ENCODE measurements at regions not wholly inside any gene's neighbourhood (a gene's known extent, or its start where the extent isn't known, plus 50 kb on each side); places are given as distances from the start of the nearest gene placed in this dataset.

DNA sequence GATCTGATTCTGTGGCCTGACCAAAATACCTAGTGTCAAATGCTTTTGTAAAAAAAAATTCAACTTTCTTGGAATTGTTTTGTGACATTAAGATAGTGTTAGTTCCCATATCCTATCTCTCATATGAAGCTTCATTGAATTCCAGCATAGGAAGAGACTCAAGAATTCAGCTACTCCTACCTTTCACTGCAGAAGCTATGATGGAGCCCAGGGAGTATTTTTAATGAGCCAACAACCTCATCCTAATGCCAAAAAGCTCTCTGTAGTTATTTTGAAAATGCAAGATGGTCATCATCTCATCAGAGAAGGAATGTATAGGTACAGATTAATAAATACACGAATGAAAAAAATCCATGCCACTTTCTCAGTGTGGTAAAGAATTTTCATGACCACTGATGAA is 431.2 kb upstream of the SGCG start:
- TF ChIP-seq, protein P1, sequence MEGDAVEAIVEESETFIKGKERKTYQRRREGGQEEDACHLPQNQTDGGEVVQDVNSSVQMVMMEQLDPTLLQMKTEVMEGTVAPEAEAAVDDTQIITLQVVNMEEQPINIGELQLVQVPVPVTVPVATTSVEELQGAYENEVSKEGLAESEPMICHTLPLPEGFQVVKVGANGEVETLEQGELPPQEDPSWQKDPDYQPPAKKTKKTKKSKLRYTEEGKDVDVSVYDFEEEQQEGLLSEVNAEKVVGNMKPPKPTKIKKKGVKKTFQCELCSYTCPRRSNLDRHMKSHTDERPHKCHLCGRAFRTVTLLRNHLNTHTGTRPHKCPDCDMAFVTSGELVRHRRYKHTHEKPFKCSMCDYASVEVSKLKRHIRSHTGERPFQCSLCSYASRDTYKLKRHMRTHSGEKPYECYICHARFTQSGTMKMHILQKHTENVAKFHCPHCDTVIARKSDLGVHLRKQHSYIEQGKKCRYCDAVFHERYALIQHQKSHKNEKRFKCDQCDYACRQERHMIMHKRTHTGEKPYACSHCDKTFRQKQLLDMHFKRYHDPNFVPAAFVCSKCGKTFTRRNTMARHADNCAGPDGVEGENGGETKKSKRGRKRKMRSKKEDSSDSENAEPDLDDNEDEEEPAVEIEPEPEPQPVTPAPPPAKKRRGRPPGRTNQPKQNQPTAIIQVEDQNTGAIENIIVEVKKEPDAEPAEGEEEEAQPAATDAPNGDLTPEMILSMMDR (IDR thresholded peaks at IDR 0.05; ENCODE audit: extremely low read depth in 1 of 2, insufficient read depth in 1 of 2, low read depth in 1 of 2, low read length in 2 of 2): no peak
- TF ChIP-seq POLR2A (IDR thresholded peaks at IDR 0.05; ENCODE audit: low read depth, low read length) (no peak), POLR2AphosphoS5 (IDR thresholded peaks at IDR 0.05; ENCODE audit: insufficient read depth, low read depth, low read length) (no peak), JUN (IDR thresholded peaks at IDR 0.05; ENCODE audit: borderline replicate concordance, insufficient read depth, insufficient read length, low read depth) (no peak), EZH2 (IDR thresholded peaks at IDR 0.05; ENCODE audit: borderline replicate concordance, low read depth, low read length, severe bottlenecking) (no peak), GATA2 (IDR thresholded peaks at IDR 0.05; ENCODE audit: insufficient read depth, insufficient read length, low read depth, low read length) (no peak), MYC (IDR thresholded peaks at IDR 0.05; ENCODE audit: low read depth, low read length) (no peak)
- TF ChIP-seq, protein P2, sequence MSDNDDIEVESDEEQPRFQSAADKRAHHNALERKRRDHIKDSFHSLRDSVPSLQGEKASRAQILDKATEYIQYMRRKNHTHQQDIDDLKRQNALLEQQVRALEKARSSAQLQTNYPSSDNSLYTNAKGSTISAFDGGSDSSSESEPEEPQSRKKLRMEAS (IDR thresholded peaks at IDR 0.05; ENCODE audit: insufficient read depth, insufficient read length): no peak

All from endothelial cell of umbilical vein (primary cell).